SW 1271 (cell line): ENCODE measurements at regions not wholly inside any gene's neighbourhood (a gene's known extent, or its start where the extent isn't known, plus 50 kb on each side); places are given as distances from the start of the nearest gene placed in this dataset.

ENCODE experiments used
- DNase-seq, 2 experiments: peaks; one replicate each; lab custom pipeline; 2025; lab: John Stamatoyannopoulos, UW

- no peak for DNase-seq
Measured at GRCh38 chr16:5595849-5596248, 498.3 kb upstream of the EEF2KMT start.

GRCh38 chr16:5590416-5590815 is 492.8 kb upstream of the EEF2KMT start:
- no peak for DNase-seq

- DNase-seq, result no peak
Measured at GRCh38 chr16:5589812-5590373, 492.3 kb upstream of the EEF2KMT start.

DNA sequence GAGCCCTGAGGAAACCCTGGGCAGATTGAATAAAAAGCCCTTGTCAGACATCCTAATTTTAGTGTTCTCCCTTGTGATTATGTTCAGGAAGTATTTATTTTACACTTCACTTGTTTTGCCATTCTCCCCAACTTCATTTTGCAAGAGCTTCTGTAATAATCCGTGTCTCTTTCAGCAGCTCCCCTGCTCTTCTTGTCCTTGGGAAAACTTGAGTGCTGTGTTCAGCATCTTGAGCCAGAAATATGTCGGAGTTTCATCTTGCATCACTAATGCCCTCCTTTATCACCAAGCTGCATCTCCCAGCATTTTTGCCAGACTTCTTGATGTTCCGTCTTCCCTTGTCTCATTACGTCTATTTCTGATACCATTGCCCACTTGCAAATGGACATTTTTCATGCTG is 486.5 kb upstream of the EEF2KMT start:
- DNase-seq, result no peak

DNA sequence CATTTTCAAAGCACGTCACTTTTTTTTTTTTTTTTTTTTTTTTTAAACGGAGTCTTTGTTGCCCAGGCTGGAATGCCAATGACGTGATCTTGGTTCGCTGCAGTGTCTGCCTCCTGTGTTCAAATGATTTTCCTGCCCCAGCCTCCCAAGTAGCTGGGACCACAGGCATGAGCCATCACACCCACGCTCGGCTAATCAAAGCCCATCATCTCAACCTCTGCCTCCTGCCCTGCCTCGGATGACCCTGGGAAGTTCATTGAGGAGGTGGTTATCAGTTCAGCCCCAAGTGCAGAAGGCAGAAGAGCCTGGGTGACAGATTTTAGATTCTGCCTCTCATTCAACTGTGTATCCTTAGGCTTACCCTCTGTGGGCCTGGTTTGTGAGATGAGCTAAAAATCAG is 484.9 kb upstream of the EEF2KMT start:
- DNase-seq, result no peak

DNA sequence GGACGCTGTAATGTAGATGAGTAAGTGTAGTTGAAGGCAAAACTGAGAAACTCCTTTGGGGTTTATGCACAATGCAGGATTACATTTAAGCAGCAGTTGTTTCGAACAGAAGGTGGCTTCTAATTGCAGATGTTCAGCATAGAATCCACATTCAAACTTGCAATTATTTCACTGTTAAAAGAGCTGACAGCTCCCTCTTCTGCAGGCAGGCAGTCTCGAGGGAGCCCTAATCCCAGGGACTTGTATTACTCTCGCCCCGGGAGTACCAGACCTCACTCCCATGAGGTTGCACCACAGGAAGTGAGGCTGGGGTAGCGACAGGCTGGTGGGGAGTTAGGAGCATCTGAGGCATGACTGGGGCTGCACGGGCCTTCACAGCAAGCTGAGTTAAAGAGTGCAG is 484.3 kb upstream of the EEF2KMT start:
- DNase-seq, result no peak

- DNase-seq, result no peak
Measured at GRCh38 chr16:5581428-5581827, 483.8 kb upstream of the EEF2KMT start.

DNA sequence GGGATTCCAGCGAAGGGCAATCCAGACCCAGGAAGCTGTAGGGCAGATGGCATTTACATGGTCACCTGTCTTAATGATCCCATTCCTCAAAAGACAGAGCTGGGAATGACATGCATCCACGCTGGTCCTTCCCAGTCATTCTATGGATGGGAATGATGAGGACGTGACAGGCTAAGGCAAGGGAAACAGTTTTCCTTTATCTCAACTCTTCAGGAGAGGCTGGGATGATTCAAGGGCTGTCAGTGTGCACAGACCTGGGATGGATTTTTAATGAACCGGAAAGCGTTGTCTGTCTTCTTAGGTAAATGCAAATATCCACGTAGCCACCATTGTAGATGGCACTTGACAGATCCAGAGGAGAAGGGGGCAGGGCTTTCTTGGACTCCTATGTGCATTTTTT is 483.2 kb upstream of the EEF2KMT start:
- DNase-seq, result no peak

DNA sequence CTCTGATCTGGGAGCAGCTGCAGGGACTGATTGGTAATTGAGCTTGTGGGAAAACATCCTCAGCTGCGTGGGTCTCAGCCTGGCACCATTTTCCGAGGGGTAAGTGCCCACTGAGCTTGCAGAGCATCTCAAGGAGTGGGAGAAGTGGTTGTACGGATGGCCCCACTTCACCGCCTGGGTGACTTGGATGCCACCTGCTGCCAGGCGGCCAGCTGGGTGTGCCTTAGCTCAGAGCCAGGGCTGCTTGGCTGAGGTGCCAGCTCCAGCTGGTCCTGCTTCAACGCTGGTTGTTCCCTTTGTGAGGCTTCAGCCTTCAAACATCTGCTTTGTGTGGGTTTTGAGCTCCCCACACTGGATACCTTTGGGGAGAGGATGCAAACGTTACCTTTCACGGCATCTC is 482.7 kb upstream of the EEF2KMT start:
- DNase-seq, result no peak

GRCh38 chr16:5578980-5579379 is 481.4 kb upstream of the EEF2KMT start:
- no peak for DNase-seq

- no peak for DNase-seq
Measured at GRCh38 chr16:5577463-5577862, 479.9 kb upstream of the EEF2KMT start.

DNA sequence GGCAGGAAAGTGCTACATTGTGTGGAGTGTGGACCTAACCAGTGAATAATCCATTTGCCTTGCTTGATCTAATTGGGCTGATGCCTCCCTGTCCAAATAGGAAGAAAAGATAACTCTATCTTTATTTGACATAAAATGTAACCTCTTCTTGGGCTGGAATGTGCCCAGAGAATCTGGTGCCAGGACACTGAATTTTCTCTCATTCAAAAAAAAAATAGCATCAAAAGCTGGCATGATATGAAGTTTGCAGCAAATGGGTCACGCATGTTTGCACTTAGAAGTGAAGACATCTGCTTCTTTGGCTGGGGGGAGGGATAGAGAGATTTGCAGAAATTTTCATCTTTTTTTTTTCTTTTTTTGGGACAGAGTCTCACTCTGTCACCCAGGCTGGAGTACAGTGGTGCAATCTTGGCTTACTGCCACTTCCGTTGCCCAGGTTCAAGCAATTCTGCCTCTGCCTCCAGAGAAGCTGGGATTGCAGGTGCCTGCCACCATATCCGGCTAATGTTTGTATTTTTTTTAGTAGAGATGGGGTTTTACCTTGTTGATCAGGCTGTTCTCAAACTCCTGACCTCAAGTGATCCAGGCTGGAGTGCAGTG is 478.2 kb upstream of the EEF2KMT start:
- DNase-seq, result no peak

DNA sequence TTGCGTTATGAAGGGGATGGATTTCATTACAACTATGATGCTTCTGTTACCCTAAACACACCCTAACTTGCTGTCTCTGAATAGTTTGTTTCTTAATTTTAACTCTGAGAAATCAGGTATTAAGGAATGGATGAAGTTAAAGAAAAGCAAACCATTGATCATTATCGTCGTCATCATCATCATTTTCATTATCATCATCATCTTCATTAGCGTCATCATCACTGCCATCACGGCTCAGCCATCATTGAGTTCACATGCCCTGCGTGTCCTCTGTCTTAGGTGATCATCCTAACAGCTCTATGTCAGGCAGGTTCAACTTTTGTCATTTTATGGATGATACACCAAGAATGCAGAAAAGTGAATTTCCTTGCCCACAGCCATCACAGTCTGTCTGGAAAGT is 477.5 kb upstream of the EEF2KMT start:
- DNase-seq, result no peak

- no peak for DNase-seq
Measured at GRCh38 chr16:5572056-5572455, 474.5 kb upstream of the EEF2KMT start.

DNA sequence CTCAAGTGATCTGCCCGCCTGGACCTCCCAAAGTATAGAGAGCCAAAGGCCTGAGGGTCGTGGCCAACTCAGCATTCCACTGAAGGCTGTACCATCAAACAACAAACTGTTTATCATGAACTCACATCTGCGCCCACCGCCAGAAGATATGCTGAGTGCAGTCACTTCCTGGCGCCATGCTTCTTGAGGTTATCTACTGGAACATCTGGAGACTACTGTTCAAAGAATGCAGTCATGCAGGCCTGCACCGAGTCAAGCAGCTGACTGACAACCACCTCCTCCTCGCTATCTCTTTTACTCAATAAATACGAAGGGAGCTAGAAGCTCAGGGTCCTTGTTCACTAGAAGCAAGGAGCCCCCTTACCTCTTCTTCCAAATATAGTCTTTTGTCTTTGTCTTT is 473.9 kb upstream of the EEF2KMT start:
- DNase-seq, result no peak

GRCh38 chr16:5561800-5562199 is 464.2 kb upstream of the EEF2KMT start:
- DNase-seq, result no peak

GRCh38 chr16:5560084-5560483 is 462.5 kb upstream of the EEF2KMT start:
- DNase-seq, result peak; percentile 1 to 2

DNA sequence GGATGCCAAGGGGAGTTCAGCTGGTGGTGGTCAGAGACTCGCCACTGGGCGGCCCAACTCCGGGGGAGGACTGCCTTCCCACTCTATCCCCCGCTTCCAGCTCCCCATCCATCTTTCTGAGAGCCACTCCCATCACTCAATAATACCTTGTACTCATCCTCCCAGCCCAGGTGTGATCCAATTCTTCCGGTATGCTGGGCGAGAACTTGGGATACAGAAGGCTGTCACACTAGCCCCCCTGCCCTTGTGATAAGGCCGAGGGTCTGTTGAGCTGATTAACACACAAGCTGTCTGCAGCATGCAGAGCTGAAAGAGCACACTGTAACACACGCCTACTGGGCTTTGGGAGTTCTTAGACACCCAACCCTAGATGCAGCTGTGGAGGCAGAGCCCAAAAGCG is 460.4 kb upstream of the EEF2KMT start:
- DNase-seq, result no peak

GRCh38 chr16:5557448-5557847 is 459.9 kb upstream of the EEF2KMT start:
- DNase-seq, result no peak

- no peak for DNase-seq
Measured at GRCh38 chr16:5556158-5556810, 458.7 kb upstream of the EEF2KMT start.

GRCh38 chr16:5551909-5552308 is 454.3 kb upstream of the EEF2KMT start:
- DNase-seq, result no peak

GRCh38 chr16:5549802-5550201 is 452.2 kb upstream of the EEF2KMT start:
- no peak for DNase-seq

GRCh38 chr16:5541356-5541755 is 443.8 kb upstream of the EEF2KMT start:
- no peak for DNase-seq

DNA sequence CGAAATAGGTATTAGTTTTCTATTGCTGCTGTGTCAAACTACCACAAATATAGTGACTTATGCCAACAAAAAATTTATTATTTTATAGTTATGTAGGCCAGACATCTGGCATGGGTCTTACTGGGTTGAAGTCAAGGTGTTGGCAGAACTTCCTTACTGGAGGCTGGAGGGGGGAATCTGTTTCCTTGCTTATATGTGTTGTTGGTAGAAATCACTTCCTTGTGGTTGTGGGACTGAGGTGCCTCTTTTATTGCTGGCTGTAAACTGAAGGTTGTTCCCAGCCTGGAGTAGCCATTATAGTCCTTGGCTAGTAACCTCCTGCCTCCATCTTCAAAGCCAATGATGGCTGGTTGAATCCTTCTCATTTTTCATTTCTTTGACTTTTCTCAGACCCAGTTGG is 439.8 kb upstream of the EEF2KMT start:
- DNase-seq, result no peak
